H1 (cell line): ENCODE measurements at regions not wholly inside any gene's neighbourhood (a gene's known extent, or its start where the extent isn't known, plus 50 kb on each side); places are given as distances from the start of the nearest gene placed in this dataset.

Experiments
- CTCF ChIA-PET: fragments of 300-600 bp; sonication (Branson Sonifier 250); formaldehyde crosslinking; loops from one replicate; lab custom pipeline; 2021; ENCODE audit not compliant: partially characterized antibody; lab: Charles Lee
- POLR2A ChIA-PET: fragments of 300-600 bp; sonication (Branson Sonifier 250); formaldehyde crosslinking; loops from one replicate; lab custom pipeline; 2021; ENCODE audit warnings: inconsistent platforms; ENCODE audit not compliant: partially characterized antibody; lab: Charles Lee
- DNase-seq, 2 experiments: peaks; one replicate each; pipeline versions ENCODE4 v3.0.0 to v3.0.0-alpha.2; 2010 to 2022; ENCODE audit warnings: low spot score in 2 of 2, low read depth in 1 of 2, mixed read lengths in 1 of 2
- FAIRE-seq: peaks from 2 replicates; lab custom pipeline; 2011; peaks lifted over from hg19 to GRCh38; lab: Jason Lieb, UNC
- H2AFZ ChIP-seq: 2 replicates; pipeline ENCODE4 v1.8.1; 2012; ENCODE audit warnings: low read length, inconsistent platforms
- H2AK5ac ChIP-seq: 2 replicates; pipeline ENCODE4 v1.6.1; 2013; ENCODE audit warnings: low read depth, low read length
- H2BK120ac ChIP-seq: replicated peaks from 2 replicates; pipeline ENCODE3; 2013; ENCODE audit warnings: low read depth, low read length, inconsistent platforms
- H2BK12ac ChIP-seq: 2 replicates; pipeline ENCODE4 v1.6.1; 2013; ENCODE audit warnings: low read depth, low read length
- H2BK15ac ChIP-seq: 2 replicates; pipeline ENCODE4 v1.6.1; 2013; ENCODE audit warnings: low read length
- H2BK20ac ChIP-seq: 2 replicates; pipeline ENCODE4 v1.6.1; 2013; ENCODE audit warnings: low read length
- H2BK5ac ChIP-seq: 2 replicates; pipeline ENCODE4 v1.6.1; 2013; ENCODE audit warnings: low read depth, low read length
- H3K14ac ChIP-seq: 2 replicates; pipeline ENCODE4 v1.6.1; 2013; ENCODE audit warnings: inconsistent platforms; ENCODE audit not compliant: insufficient read length
- H3K18ac ChIP-seq: 2 replicates; pipeline ENCODE4 v1.6.1; 2013; ENCODE audit warnings: low read length; ENCODE audit errors: extremely low read depth
- H3K23ac ChIP-seq: 2 replicates; pipeline ENCODE4 v1.6.1; 2013; ENCODE audit warnings: inconsistent platforms; ENCODE audit not compliant: insufficient read length
- H3K23me2 ChIP-seq: 2 replicates; pipeline ENCODE4 v1.6.1; 2013; ENCODE audit warnings: low read depth, low read length
- H3K27ac ChIP-seq: 2 replicates; pipeline ENCODE4 v1.6.1; 2011; ENCODE audit warnings: low read depth, low read length, inconsistent platforms
- H3K27me3 ChIP-seq, 4 experiments: replicated peaks in 1 of 4; 1 replicate in 1 of 4; 2 replicates in 3 of 4; pipeline versions ENCODE4 v1.6.1 to v1.8.1; 2011 to 2013; ENCODE audit warnings: low read length in 3 of 4, mild to moderate bottlenecking in 3 of 4, inconsistent platforms in 2 of 4, mixed read lengths in 2 of 4, moderate library complexity in 1 of 4; ENCODE audit not compliant: control insufficient read depth in 3 of 4, insufficient read depth in 3 of 4; ENCODE audit errors: extremely low read depth in 1 of 4
- H3K36me3 ChIP-seq, 4 experiments: 2 replicates each; pipeline versions ENCODE4 v1.6.1 to v1.8.1; 2011 to 2013; ENCODE audit warnings: mild to moderate bottlenecking in 4 of 4, low read length in 3 of 4, moderate library complexity in 2 of 4, control low read depth in 1 of 4, inconsistent platforms in 1 of 4; ENCODE audit not compliant: insufficient read depth in 4 of 4, control insufficient read depth in 2 of 4
- H3K4ac ChIP-seq: replicated peaks from 2 replicates; pipeline ENCODE3; 2013; ENCODE audit warnings: low read length, low read depth, mixed read lengths, inconsistent platforms; ENCODE audit not compliant: insufficient read length
- H3K4me1 ChIP-seq, 4 experiments: replicated peaks in 1 of 4; 1 replicate in 1 of 4; 2 replicates in 3 of 4; pipeline versions ENCODE4 v1.6.1 to v1.8.1; 2011 to 2013; ENCODE audit warnings: low read length in 3 of 4, inconsistent platforms in 2 of 4, mixed read lengths in 1 of 4; ENCODE audit not compliant: insufficient read depth in 4 of 4, control insufficient read depth in 3 of 4
- H3K4me2 ChIP-seq, 2 experiments: 2 replicates each; pipeline versions ENCODE4 v1.6.1 to v1.8.1; 2011 to 2013; ENCODE audit warnings: low read depth in 2 of 2, low read length in 2 of 2, control low read depth in 1 of 2, inconsistent platforms in 1 of 2, mild to moderate bottlenecking in 1 of 2; ENCODE audit not compliant: insufficient read depth in 1 of 2
- H3K4me3 ChIP-seq, 4 experiments: fragments of 200-600, 300-600 bp in 1 of 4; sonication (generic), shearing (Covaris generic), sonication (Bioruptor Twin) in 1 of 4; 2 replicates each; pipeline versions ENCODE4 v1.5.1 to v1.8.1; 2011 to 2016; ENCODE audit warnings: low read length in 4 of 4, low read depth in 3 of 4, control low read depth in 2 of 4, inconsistent platforms in 2 of 4, mild to moderate bottlenecking in 2 of 4, mixed read lengths in 1 of 4, moderate library complexity in 1 of 4; ENCODE audit not compliant: insufficient read depth in 2 of 4; ENCODE audit errors: extremely low read depth in 1 of 4
- H3K56ac ChIP-seq: replicated peaks from 2 replicates; pipeline ENCODE3; 2013; ENCODE audit warnings: low read depth, mild to moderate bottlenecking, mixed read lengths, low read length, inconsistent platforms; ENCODE audit not compliant: insufficient read length
- H3K79me1 ChIP-seq: 2 replicates; pipeline ENCODE4 v1.6.1; 2013; ENCODE audit warnings: low read depth, low read length, control low read depth
- H3K79me2 ChIP-seq, 2 experiments: 2 replicates each; pipeline versions ENCODE4 v1.6.1 to v1.8.1; 2012 to 2013; ENCODE audit warnings: low read length in 2 of 2, mild to moderate bottlenecking in 2 of 2, inconsistent platforms in 1 of 2; ENCODE audit not compliant: insufficient read depth in 2 of 2, control insufficient read depth in 1 of 2
- H3K9ac ChIP-seq, 4 experiments: replicated peaks in 1 of 4; 1 replicate in 1 of 4; 2 replicates in 3 of 4; pipeline versions ENCODE4 v1.6.1 to v1.8.1; 2011 to 2013; ENCODE audit warnings: low read depth in 3 of 4, low read length in 3 of 4, control low read depth in 2 of 4, mild to moderate bottlenecking in 2 of 4, moderate library complexity in 2 of 4, inconsistent platforms in 1 of 4; ENCODE audit errors: extremely low read depth in 1 of 4
- H3K9me3 ChIP-seq, 2 experiments: 2 replicates each; pipeline versions ENCODE4 v1.6.1 to v1.8.1; 2012 to 2013; ENCODE audit warnings: mild to moderate bottlenecking in 2 of 2, moderate library complexity in 2 of 2, control low read depth in 1 of 2, inconsistent platforms in 1 of 2, low read depth in 1 of 2, low read length in 1 of 2, mixed read lengths in 1 of 2; ENCODE audit not compliant: insufficient read depth in 2 of 2
- H4K20me1 ChIP-seq, 2 experiments: replicated peaks in 1 of 2; 2 replicates each; pipeline versions ENCODE3 to v1.8.1; 2011 to 2013; ENCODE audit warnings: inconsistent platforms in 2 of 2, low read length in 2 of 2, mild to moderate bottlenecking in 1 of 2; ENCODE audit not compliant: insufficient read depth in 2 of 2, control insufficient read depth in 1 of 2
- H4K5ac ChIP-seq: 2 replicates; pipeline ENCODE4 v1.6.1; 2013; ENCODE audit warnings: low read length, low read depth, mixed read lengths, inconsistent platforms; ENCODE audit not compliant: insufficient read length
- H4K8ac ChIP-seq: 2 replicates; pipeline ENCODE4 v1.8.0; 2013; ENCODE audit warnings: mild to moderate bottlenecking, moderate library complexity, low read length, inconsistent platforms; ENCODE audit not compliant: insufficient read depth; ENCODE audit errors: extremely low read depth
- H4K91ac ChIP-seq: replicated peaks from 2 replicates; pipeline ENCODE3; 2013; ENCODE audit warnings: low read length, mixed read lengths, inconsistent platforms; ENCODE audit not compliant: insufficient read length
- ASH2L ChIP-seq: fragments of 200-600, 300-600 bp; sonication (generic); IDR thresholded peaks from one replicate; pipeline ENCODE4 v1.7.1; 2017; ENCODE audit warnings: low read length
- EP300 ChIP-seq, 2 experiments: IDR thresholded peaks; 1 replicate in 1 of 2; 2 replicates in 1 of 2; pipeline ENCODE4 v1.6.1; 2011 to 2012; ENCODE audit warnings: low read depth in 2 of 2, low read length in 2 of 2, mild to moderate bottlenecking in 2 of 2, borderline replicate concordance in 1 of 2, inconsistent platforms in 1 of 2, moderate library complexity in 1 of 2
- GABPA ChIP-seq: IDR thresholded peaks from 2 replicates; pipeline ENCODE4 v1.6.1; 2011; ENCODE audit warnings: mild to moderate bottlenecking, low read length, moderate library complexity, borderline replicate concordance; ENCODE audit not compliant: insufficient read depth
- JUND ChIP-seq: IDR thresholded peaks from 2 replicates; pipeline ENCODE4 v1.6.1; 2011; ENCODE audit warnings: mild to moderate bottlenecking, improper control_type of control experiment, low read length
- POLR2AphosphoS5 ChIP-seq: IDR thresholded peaks from 2 replicates; pipeline ENCODE4 v1.6.1; 2011; ENCODE audit warnings: low read depth, low read length
- SIN3A ChIP-seq, 2 experiments: IDR thresholded peaks in 1 of 2; conservative IDR thresholded peaks in 1 of 2; 2 replicates each; pipeline ENCODE4 v1.6.1; 2011 to 2012; ENCODE audit warnings: low read length in 2 of 2, improper control_type of control experiment in 1 of 2, low read depth in 1 of 2, mild to moderate bottlenecking in 1 of 2
- SP4 ChIP-seq: IDR thresholded peaks from 2 replicates; pipeline ENCODE4 v1.6.1; 2012; ENCODE audit warnings: low read length, inconsistent platforms
- TAF7 ChIP-seq: optimal IDR thresholded peaks from 2 replicates; pipeline ENCODE3; 2011; ENCODE audit warnings: low read depth, mild to moderate bottlenecking, inconsistent platforms, low read length, moderate library complexity, borderline replicate concordance
- WGBS, 2 experiments: shearing (Covaris generic) in 1 of 2; methylation state at CpG; one replicate each; pipeline versions ENCODE4 v1.1.6 to v1.1.7; 2013 to 2015; ENCODE audit warnings: low lambda C conversion rate in 2 of 2, mixed read lengths in 2 of 2, inconsistent platforms in 1 of 2, low coverage in 1 of 2, missing lambda C conversion rate in 1 of 2; ENCODE audit not compliant: insufficient replicate concordance in 2 of 2, insufficient coverage in 1 of 2, insufficient read length in 1 of 2; ENCODE audit errors: extremely low coverage in 1 of 2, missing lambda C conversion rate in 1 of 2; 5-methylcytosine and 5-hydroxymethylcytosine counted together

DNA sequence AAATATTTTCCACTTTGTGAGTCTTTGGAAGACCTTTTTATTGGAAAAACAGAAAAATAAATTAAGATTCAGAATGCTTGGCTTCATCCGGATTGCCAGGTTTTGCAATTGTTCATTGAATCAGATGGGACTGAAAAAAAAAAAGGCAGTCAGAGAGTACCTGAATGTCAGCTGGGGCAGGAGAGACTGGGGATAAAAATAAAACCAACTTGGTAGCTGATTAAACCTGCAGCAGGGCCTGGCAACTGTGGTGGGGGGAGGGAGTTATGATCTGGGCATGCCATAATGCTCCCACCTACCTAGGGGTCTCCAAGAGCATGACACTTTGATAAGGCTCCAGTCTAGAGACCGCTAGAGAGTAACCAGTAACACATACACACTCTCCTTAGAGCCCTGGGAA, 454.4 kb downstream of the DTWD2 start:
- H3K4me1 ChIP-seq: peaks cover 0 to 4% (median 2%) of the 10 kb centered on the region in 4 experiments; a peak in 2 of 7 replicates
- H4K5ac ChIP-seq: no peak overlapping the region
- DNase-seq: no peak
- no peak overlapping the region for H2BK120ac ChIP-seq
- no peak overlapping the region for H2AK5ac ChIP-seq
- H2BK12ac ChIP-seq: no peak overlapping the region
- no peak overlapping the region for H3K4ac ChIP-seq
- H3K56ac ChIP-seq: no peak overlapping the region
- H2BK5ac ChIP-seq: no peak overlapping the region
- no peak overlapping the region for H3K23ac ChIP-seq
- no peak overlapping the region for H3K14ac ChIP-seq
- H3K36me3 ChIP-seq: no peaks in the 10 kb centered on the region
- no peak overlapping the region for H2AFZ ChIP-seq
- FAIRE-seq: no peak
- H3K79me1 ChIP-seq: no peaks in the 10 kb centered on the region
- no peak overlapping the region for H3K27ac ChIP-seq
- no peak overlapping the region for H3K4me2 ChIP-seq
- H4K91ac ChIP-seq: no peak overlapping the region
- no peaks in the 10 kb centered on the region for H4K20me1 ChIP-seq
- H3K9me3 ChIP-seq: no peaks in the 10 kb centered on the region
- ChIA-PET POLR2A (no interaction called here), CTCF (interaction anchor here (0.6 kb wide), 1 partner anchor 1976 kb away, joined by 5 read pairs; no protein-coding TSS in a partner anchor)
- H3K4me3 ChIP-seq: no peak overlapping the region
- H3K79me2 ChIP-seq: no peaks in the 10 kb centered on the region
- H3K18ac ChIP-seq: no peak overlapping the region
- H2BK15ac ChIP-seq: no peak overlapping the region
- WGBS, 2 experiments: 88% methylated on average over 2 of the region's 2 CpGs; no CpG with 5 or more reads in 1 of the 2 experiments
- H3K23me2 ChIP-seq: 0 out of 2 replicates have a peak, but pooled peaks cover 2% of the 10 kb centered on the region
- H3K9ac ChIP-seq: no peak overlapping the region
- no peak overlapping the region for H2BK20ac ChIP-seq
- H4K8ac ChIP-seq: no peak overlapping the region
- H3K27me3 ChIP-seq: no peaks in the 10 kb centered on the region
- TF ChIP-seq GABPA (no peak), ASH2L (no peak), SP4 (no peak), JUND (no peak), SIN3A (conservative IDR thresholded peaks at IDR 0.05 in 1 of 2, IDR thresholded peaks at IDR 0.05 in 1 of 2; ENCODE audit: low read depth in 1 of 2, low read length in 2 of 2) (no peak), TAF7 (no peak), POLR2AphosphoS5 (no peak), EP300 (IDR thresholded peaks at IDR 0.05; ENCODE audit: borderline replicate concordance in 1 of 2, low read depth in 2 of 2, low read length in 2 of 2) (no peak)
- TF ChIP-seq, all 59 proteins: peak for 0
